ENCODE measurements at regions not wholly inside any gene's neighbourhood (a gene's known extent, or its start where the extent isn't known, plus 50 kb on each side); places are given as distances from the start of the nearest gene placed in this dataset.

DNA sequence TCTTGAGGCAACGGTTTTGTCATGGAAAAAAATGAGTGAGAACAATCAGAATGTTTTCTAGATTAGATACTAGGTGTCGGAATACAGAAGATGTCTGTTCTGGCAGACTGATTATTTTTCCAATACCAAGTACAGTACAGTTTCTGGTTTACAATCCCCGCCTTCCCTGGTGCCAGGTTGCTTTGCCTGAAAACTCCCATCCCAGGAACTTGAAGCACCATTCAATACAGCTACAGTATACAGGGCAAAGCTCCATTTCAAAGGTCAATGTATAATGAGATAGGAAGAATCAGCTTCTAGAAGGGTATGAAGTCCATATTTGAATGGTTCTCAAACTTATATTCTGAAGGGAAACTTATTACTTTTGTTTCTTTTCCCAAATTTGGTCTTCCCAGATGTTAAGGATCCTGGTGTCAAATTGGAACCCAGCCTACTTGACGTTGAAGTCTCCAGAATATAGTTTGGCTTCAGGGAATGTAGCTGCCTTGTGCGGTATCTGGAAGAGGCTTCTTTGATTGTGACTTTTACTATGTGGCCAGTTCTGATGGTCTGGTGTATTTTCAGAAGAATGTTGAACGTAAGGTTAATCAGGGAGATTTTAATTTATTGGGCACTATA lies 238.0 kb upstream of the ATP2B1 start:
- H3K9me3 ChIP-seq, result no peaks in the 10 kb centered on the region
- H3K4me3 ChIP-seq (replicated peaks in 1 of 3), result no peak overlapping the region
- 82 to 89% methylated on average over 6 of the region's 6 CpGs for WGBS, 2 donors
- peaks cover 0 to 8% of the 10 kb centered on the region in 2 donors for H3K4me1 ChIP-seq
- no peak overlapping the region for H3K27ac ChIP-seq
- TF ChIP-seq, protein P1, sequence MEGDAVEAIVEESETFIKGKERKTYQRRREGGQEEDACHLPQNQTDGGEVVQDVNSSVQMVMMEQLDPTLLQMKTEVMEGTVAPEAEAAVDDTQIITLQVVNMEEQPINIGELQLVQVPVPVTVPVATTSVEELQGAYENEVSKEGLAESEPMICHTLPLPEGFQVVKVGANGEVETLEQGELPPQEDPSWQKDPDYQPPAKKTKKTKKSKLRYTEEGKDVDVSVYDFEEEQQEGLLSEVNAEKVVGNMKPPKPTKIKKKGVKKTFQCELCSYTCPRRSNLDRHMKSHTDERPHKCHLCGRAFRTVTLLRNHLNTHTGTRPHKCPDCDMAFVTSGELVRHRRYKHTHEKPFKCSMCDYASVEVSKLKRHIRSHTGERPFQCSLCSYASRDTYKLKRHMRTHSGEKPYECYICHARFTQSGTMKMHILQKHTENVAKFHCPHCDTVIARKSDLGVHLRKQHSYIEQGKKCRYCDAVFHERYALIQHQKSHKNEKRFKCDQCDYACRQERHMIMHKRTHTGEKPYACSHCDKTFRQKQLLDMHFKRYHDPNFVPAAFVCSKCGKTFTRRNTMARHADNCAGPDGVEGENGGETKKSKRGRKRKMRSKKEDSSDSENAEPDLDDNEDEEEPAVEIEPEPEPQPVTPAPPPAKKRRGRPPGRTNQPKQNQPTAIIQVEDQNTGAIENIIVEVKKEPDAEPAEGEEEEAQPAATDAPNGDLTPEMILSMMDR (IDR thresholded peaks at IDR 0.05), result no peak
- no peak for TF ChIP-seq POLR2A (IDR thresholded peaks at IDR 0.05)
- no peaks in the 10 kb centered on the region for H3K36me3 ChIP-seq
- no peak for DNase-seq
- intact Hi-C loops (cut with DNase I), result no loop called here
- H3K27me3 ChIP-seq, result no peaks in the 10 kb centered on the region

DNA sequence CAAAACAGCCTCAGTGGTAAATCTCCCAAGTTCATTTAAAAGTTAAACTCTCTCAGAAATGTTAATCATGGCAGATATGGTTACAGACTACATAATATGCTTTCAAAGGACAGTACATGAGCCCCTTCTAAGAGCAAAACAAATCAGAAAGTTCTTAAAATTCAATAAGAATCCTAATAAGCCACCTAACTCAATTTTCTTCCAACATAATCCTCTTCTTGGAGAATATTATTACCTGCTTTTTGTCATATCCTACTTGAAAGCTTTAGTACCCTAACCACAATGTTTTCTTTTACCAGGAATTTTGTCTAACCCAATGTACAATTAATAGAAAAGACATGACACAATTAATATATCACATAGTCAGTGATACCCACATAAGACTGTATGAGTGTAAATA lies 236.5 kb upstream of the ATP2B1 start:
- H3K9me3 ChIP-seq, result no peaks in the 10 kb centered on the region
- DNase-seq, result no peak
- no peak for TF ChIP-seq POLR2A (IDR thresholded peaks at IDR 0.05)
- TF ChIP-seq, protein P1 (IDR thresholded peaks at IDR 0.05), result no peak
- no peak overlapping the region for H3K27ac ChIP-seq
- intact Hi-C loops (cut with DNase I), result no loop called here
- peaks cover 0 to 5% of the 10 kb centered on the region in 2 donors for H3K4me1 ChIP-seq
- H3K4me3 ChIP-seq (replicated peaks in 1 of 3), result no peak overlapping the region
- no peaks in the 10 kb centered on the region for H3K36me3 ChIP-seq
- no peaks in the 10 kb centered on the region for H3K27me3 ChIP-seq

DNA sequence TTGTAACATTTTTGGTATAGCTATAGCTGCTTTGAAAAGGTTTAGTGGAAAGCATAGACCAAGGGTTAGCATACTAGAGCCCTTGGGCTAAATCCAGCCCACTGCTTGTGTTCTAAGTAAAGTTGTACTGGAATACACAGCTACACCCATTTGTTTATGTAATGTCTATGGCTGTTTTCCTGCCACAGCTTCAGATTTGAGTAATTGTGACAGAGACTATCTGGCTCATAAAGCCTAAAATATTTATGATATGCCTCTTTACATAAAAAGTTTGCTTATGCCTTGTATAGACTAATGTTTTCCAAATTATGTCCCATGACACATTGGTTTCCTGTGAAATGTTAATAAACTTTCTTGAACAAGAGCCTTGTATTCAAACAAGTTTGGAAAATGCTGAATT lies 234.8 kb upstream of the ATP2B1 start:
- Histone ChIP-seq H3K36me3 (no peaks in the 10 kb centered on the region), H3K27me3 (no peaks in the 10 kb centered on the region), H3K4me3 (replicated peaks in 1 of 3) (no peak overlapping the region), H3K4me1 (no peaks in the 10 kb centered on the region), H3K27ac (no peak overlapping the region), H3K9me3 (no peaks in the 10 kb centered on the region)
- intact Hi-C loops (cut with DNase I), result no loop called here
- DNase-seq, result no peak
- TF ChIP-seq, protein P1 (IDR thresholded peaks at IDR 0.05), result no peak
- TF ChIP-seq POLR2A (IDR thresholded peaks at IDR 0.05), result no peak

DNA sequence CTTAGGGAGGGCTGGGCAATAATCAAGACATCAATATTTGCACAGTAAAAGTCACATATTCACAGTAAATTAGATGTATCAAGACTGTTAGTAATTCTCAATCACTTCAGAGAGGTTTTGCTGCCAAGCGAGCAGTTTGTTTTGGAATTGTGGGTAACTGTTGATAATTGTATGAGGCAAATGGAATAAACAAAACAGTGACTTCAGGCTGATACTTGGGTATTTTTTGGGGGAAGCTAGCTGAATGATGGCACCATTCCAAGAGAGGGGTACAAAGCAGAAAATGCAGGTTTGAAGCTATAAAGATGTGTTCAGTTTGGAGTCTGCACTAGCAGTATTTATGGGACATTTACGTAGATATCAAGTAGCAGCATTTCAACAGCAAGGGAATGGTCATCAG lies 232.8 kb upstream of the ATP2B1 start:
- no peaks in the 10 kb centered on the region for H3K4me1 ChIP-seq
- H3K27me3 ChIP-seq, result no peaks in the 10 kb centered on the region
- H3K4me3 ChIP-seq (replicated peaks in 1 of 3), result no peak overlapping the region
- no peak overlapping the region for H3K27ac ChIP-seq
- TF ChIP-seq POLR2A (IDR thresholded peaks at IDR 0.05), result no peak
- TF ChIP-seq, protein P1 (IDR thresholded peaks at IDR 0.05), result no peak
- intact Hi-C loops (cut with DNase I), result no loop called here
- H3K36me3 ChIP-seq, result no peaks in the 10 kb centered on the region
- DNase-seq, result no peak
- H3K9me3 ChIP-seq, result no peaks in the 10 kb centered on the region
- 92 to 95% methylated on average over 2 of the region's 2 CpGs for WGBS, 2 donors

DNA sequence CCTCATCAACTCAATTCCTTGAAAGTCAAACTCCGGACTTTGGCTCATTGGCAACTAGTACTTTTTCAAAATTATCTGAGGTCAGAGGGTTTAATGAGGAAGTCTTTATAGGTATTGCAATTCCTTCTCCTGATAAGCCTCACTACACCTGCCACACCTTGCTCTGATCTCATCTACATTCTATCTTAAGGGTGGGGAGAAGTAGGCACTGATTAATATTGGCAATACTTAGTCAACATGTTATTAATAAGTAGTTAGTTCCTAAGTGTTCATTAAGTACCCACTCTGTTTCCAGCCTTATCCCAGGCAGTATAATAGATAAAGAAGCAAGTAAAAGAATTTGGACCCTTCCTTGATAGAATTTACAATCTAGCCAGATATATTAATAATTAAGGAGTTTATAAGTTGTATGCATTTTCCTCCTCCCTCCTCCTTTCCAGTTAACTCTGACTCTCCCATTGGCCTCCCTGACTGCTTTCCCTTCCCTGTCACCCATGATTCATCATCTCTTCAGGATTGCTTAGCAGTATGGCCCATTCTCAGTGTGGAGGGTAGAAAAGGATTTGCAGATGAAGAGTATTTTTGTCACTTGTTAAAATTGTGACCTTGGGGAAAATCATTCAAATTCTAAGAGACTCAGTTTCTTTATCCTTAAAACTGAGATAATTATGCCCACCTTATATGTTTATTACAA lies 231.0 kb upstream of the ATP2B1 start:
- TF ChIP-seq, protein P1 (IDR thresholded peaks at IDR 0.05), result no peak
- no peak for TF ChIP-seq POLR2A (IDR thresholded peaks at IDR 0.05)
- no peaks in the 10 kb centered on the region for H3K4me1 ChIP-seq
- intact Hi-C loops (cut with DNase I), result no loop called here
- H3K4me3 ChIP-seq (replicated peaks in 1 of 3), result no peak overlapping the region
- H3K36me3 ChIP-seq, result no peaks in the 10 kb centered on the region
- 100% methylated on average over 1 of the region's 1 CpG for WGBS, 2 donors
- no peaks in the 10 kb centered on the region for H3K9me3 ChIP-seq
- H3K27ac ChIP-seq, result no peak overlapping the region
- no peak for DNase-seq
- H3K27me3 ChIP-seq, result no peaks in the 10 kb centered on the region

Data from thyroid gland (tissue), 4 donors.